LNCAP (cell line): ENCODE measurements at regions not wholly inside any gene's neighbourhood (a gene's known extent, or its start where the extent isn't known, plus 50 kb on each side); places are given as distances from the start of the nearest gene placed in this dataset.

Experiments used
- TF ChIP-seq, protein P1 (sequence below): fragments of 450-650 bp; IDR thresholded peaks from 2 replicates; pipeline ENCODE4 v1.5.1; 2017; ENCODE audit warnings: mild to moderate bottlenecking

GRCh38 chr2:216808805-216809425 is 50.9 kb downstream of the TNP1 start:
- TF ChIP-seq, protein P1, sequence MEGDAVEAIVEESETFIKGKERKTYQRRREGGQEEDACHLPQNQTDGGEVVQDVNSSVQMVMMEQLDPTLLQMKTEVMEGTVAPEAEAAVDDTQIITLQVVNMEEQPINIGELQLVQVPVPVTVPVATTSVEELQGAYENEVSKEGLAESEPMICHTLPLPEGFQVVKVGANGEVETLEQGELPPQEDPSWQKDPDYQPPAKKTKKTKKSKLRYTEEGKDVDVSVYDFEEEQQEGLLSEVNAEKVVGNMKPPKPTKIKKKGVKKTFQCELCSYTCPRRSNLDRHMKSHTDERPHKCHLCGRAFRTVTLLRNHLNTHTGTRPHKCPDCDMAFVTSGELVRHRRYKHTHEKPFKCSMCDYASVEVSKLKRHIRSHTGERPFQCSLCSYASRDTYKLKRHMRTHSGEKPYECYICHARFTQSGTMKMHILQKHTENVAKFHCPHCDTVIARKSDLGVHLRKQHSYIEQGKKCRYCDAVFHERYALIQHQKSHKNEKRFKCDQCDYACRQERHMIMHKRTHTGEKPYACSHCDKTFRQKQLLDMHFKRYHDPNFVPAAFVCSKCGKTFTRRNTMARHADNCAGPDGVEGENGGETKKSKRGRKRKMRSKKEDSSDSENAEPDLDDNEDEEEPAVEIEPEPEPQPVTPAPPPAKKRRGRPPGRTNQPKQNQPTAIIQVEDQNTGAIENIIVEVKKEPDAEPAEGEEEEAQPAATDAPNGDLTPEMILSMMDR: no peak

DNA sequence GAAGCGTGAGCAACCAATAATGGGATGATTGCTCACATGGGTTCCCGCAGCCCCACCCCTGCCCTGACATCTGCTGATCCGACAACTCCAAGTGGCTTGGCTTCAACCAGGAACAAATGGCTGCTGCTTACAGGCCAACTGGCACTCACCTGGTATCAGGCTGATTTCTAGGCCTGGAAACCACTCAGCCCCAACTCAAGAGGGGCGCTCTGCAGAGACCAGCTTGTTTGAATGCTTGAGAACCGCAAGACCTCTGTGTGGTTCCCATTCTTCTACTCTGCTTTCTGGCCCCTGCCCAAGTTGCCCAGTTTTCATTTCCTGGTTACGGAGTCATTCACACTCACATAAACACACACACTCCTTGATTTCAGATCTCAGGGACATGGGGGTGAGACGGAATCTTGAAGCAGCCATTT is 52.0 kb downstream of the TNP1 start:
- TF ChIP-seq, protein P1: no peak

DNA sequence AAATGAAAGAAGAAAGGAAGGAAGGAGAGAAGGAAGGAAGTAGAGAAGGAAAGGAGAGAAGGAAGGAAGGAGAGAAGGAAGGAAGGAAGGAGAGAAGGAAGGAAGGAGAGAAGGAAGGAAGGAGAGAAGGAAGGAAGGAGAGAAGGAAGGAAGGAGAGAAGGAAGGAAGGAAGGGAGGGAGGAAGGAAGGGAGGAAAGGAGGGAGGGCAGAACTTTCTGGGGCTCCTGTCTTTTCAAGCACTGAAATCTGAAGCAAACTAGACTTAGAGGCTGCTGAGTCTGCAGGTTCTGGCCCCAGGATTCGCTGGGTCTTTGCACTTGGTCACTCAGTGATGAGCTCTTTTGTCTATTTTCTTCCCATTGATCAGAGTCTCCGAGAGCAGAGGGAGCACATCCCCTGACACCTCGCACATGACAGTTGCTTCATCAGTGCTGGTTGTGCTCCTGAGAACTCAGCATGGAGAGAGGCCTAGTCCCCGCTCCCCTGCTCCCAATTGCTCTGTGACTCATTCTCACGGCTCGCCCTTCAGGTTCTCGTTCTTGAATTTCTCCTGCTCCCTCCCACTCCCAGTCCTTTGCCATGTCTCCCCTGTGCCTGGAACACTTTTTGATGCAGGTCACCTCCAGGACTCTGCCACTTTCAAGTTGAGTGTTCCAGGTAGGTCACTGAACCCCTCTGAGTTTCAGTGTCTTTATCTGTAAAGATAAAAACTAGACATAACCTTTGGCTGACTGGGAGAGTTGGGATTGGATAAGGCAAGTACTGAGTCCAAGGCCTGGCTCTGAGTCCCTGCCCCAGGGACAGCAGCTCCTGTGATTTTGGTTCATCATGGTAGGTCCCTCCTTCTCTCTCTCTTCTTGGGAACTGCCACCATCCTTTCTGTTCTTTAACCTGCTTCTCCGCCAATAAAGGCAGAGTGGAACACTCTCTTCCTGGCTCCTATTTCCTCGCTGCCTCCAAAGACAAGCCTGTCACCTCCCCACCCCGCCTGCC is 55.2 kb downstream of the TNP1 start:
- TF ChIP-seq, protein P1: no peak

DNA sequence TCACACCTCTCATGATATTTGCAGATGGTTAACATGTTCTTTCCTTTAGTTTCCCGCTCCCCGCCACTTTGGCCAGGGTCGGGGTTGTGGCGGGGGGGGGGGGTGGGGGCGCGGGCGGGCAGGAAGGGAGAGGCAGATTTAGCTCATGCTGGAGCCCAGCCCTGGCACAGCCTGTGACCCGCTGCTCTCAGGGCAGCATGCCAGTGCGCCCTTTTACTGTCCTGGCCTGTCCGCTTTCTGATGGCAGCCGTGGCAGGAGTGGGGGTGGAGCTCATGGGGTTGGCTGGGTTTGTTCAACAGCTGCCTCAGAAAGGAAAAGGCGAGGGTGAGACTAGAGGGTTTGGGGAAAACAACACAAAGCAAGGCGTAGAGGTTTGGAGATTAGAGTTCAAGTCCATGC is 56.1 kb downstream of the TNP1 start:
- TF ChIP-seq, protein P1: no peak

DNA sequence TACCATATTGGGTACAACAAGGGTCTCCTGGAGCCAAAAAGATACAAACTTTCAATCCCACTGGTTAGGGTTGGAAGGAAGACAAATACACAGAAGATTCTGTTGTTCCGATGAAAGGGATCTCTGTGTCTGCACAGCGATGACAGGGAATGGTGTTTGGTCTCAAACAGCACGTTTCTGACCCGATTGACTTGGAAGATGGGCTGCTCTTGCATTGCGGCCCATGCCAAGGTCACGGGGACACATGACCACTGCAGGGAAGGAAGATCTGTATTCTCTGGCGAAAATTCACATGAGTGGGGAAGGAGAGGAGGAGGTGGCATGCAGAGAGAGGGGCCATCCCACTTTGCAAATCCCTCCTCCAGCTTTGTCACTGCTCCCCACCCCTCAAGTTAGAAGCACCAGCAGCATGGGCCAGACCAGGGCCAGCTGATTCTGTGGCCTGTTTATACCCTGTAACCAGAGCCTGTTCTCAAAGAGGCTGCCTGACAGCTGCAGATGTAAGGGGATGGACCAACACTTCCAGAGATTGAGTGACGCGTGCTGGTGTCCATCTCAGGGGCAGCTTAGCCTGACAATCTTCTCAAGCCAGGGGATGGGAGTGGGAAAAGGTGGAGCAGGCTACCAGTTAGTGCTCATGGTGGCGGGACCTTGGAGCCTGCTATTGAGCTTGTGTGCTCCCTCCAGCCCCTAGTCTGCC is 57.2 kb downstream of the TNP1 start:
- TF ChIP-seq, protein P1: no peak

DNA sequence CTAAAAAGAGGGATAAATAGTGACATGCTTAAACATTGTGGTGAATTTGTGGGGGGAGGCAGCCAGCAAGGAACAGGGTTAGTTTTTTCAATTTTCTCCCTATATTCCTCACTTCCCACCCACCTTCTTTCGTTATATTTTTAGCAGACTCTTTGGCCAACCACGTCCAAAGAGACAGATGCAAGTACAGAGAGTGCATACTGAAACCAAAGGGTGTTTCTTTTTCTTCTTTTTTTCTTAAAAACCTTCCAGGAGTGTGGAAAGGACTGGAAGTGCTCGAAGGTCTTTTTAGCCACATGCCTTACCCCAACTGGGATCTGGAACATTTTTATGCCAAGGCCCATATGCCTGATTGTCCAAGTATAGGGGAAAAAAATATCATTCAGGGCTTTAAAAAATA is 59.0 kb downstream of the TNP1 start:
- TF ChIP-seq, protein P1: no peak

DNA sequence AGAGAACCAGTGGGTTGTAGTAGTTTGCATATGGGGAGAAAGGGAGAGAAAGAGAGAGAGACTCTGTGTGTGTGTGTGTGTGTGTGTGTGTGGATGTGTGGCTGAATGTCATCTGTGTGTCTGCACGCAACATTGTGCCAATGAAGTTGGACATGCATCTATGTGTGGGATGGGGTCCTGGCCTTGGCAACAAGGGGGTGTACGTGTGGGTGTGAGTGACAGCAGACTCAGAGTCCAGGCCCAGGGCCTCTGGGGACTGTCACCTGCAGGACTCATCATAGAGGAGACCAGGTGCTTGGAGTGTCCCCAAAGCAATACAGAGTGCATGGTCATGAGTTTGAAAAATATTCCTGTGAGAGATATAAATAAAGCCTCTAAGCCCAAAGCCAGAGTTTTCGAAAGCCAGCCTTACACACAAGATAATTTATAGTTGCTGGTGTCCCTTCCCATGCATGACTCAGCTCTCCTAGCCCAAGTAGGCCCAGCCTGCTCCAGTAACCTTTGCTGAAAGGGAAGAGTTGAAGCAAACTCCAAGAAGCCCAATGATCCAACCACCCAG is 59.9 kb downstream of the TNP1 start:
- TF ChIP-seq, protein P1: no peak
